Vagina (tissue), 2 donors: ENCODE measurements at regions not wholly inside any gene's neighbourhood (a gene's known extent, or its start where the extent isn't known, plus 50 kb on each side); places are given as distances from the start of the nearest gene placed in this dataset.

Source experiments
- DNase-seq, 2 donors: peaks; one replicate each; pipeline ENCODE4 v3.0.0-alpha.2; 2017; ENCODE audit errors: extremely low spot score in 2 of 2
- H3K27ac ChIP-seq: fragments of 200-600 bp; sonication (generic); one replicate; pipeline ENCODE4 v1.5.1; 2019
- H3K27me3 ChIP-seq: fragments of 200-600 bp; sonication (generic); one replicate; pipeline ENCODE4 v1.5.1; 2019
- H3K36me3 ChIP-seq, 2 donors: fragments of 200-600 bp; sonication (generic); one replicate each; pipeline ENCODE4 v1.5.1; 2017 to 2019
- H3K4me1 ChIP-seq: fragments of 200-600 bp; sonication (generic); one replicate; pipeline ENCODE4 v1.5.1; 2019
- H3K4me3 ChIP-seq, 2 donors: fragments of 200-600 bp; sonication (generic); 1 replicate in 1 of 2; 2 replicates in 1 of 2; pipeline ENCODE4 v1.5.1; 2016 to 2019
- H3K9me3 ChIP-seq: fragments of 200-600 bp; sonication (generic); one replicate; pipeline ENCODE4 v1.5.1; 2019
- CTCF ChIP-seq, 3 experiments: fragments of 450-650 bp in 2 of 3; fragments of 200-600 bp in 1 of 3; sonication (generic) in 1 of 3; IDR thresholded peaks; one replicate each; pipeline ENCODE4 v1.5.1; 2017 to 2019; ENCODE audit warnings: antibody characterized with exemption in 3 of 3, mild to moderate bottlenecking in 2 of 3, moderate library complexity in 2 of 3
- POLR2A ChIP-seq, 2 donors: fragments of 450-650 bp; IDR thresholded peaks; one replicate each; pipeline ENCODE4 v1.6.1; 2017; ENCODE audit warnings: antibody characterized with exemption in 2 of 2, mild to moderate bottlenecking in 2 of 2, moderate library complexity in 2 of 2
- POLR2AphosphoS5 ChIP-seq, 2 donors: sonication (generic); formaldehyde crosslinking; IDR thresholded peaks; one replicate each; pipeline ENCODE4 v1.9.0; 2017; ENCODE audit warnings: antibody characterized with exemption in 2 of 2, mild to moderate bottlenecking in 2 of 2, low read depth in 1 of 2; ENCODE audit not compliant: insufficient read depth in 1 of 2
- intact Hi-C: fragments of 100-400 bp; cut with DNase I; formaldehyde crosslinking; loops from one replicate; pipeline ENCODE4 v1.15.1; 2023

GRCh38 chr1:218751208-218751948, 406.2 kb downstream of the TGFB2 start:
- H3K36me3 ChIP-seq: no peaks in the 10 kb centered on the region
- no peaks in the 10 kb centered on the region for H3K4me1 ChIP-seq
- H3K4me3 ChIP-seq: no peak overlapping the region
- intact Hi-C loops: no loop called here
- TF ChIP-seq CTCF (IDR thresholded peaks at IDR 0.05) (no peak), POLR2AphosphoS5 (IDR thresholded peaks at IDR 0.05; ENCODE audit: insufficient read depth in 1 of 2, low read depth in 1 of 2) (no peak), POLR2A (IDR thresholded peaks at IDR 0.05) (no peak)
- no peak overlapping the region for H3K27ac ChIP-seq
- no peaks in the 10 kb centered on the region for H3K27me3 ChIP-seq
- no peaks in the 10 kb centered on the region for H3K9me3 ChIP-seq
- no peak for DNase-seq

GRCh38 chr1:218752126-218752525, 407.0 kb downstream of the TGFB2 start:
- no peak for TF ChIP-seq POLR2A (IDR thresholded peaks at IDR 0.05)
- no peak for DNase-seq
- no peaks in the 10 kb centered on the region for H3K9me3 ChIP-seq
- intact Hi-C loops: no loop called here
- H3K36me3 ChIP-seq: no peaks in the 10 kb centered on the region
- H3K4me3 ChIP-seq: no peak overlapping the region
- no peak overlapping the region for H3K27ac ChIP-seq
- H3K27me3 ChIP-seq: no peaks in the 10 kb centered on the region
- no peaks in the 10 kb centered on the region for H3K4me1 ChIP-seq

GRCh38 chr1:218754477-218754876, 409.3 kb downstream of the TGFB2 start:
- Histone ChIP-seq H3K27me3 (no peaks in the 10 kb centered on the region), H3K27ac (no peak overlapping the region), H3K9me3 (no peaks in the 10 kb centered on the region), H3K36me3 (no peaks in the 10 kb centered on the region), H3K4me3 (no peak overlapping the region), H3K4me1 (no peaks in the 10 kb centered on the region)
- TF ChIP-seq POLR2A (IDR thresholded peaks at IDR 0.05) (no peak), CTCF (IDR thresholded peaks at IDR 0.05) (no peak), POLR2AphosphoS5 (IDR thresholded peaks at IDR 0.05; ENCODE audit: insufficient read depth in 1 of 2, low read depth in 1 of 2) (no peak)
- no peak for DNase-seq
- intact Hi-C loops: no loop called here

- intact Hi-C loops: no loop called here
- no peaks in the 10 kb centered on the region for H3K4me1 ChIP-seq
- no peaks in the 10 kb centered on the region for H3K27me3 ChIP-seq
- H3K9me3 ChIP-seq: no peaks in the 10 kb centered on the region
- TF ChIP-seq POLR2AphosphoS5 (IDR thresholded peaks at IDR 0.05; ENCODE audit: insufficient read depth in 1 of 2, low read depth in 1 of 2) (no peak), CTCF (IDR thresholded peaks at IDR 0.05) (no peak), POLR2A (IDR thresholded peaks at IDR 0.05) (no peak)
- no peak overlapping the region for H3K4me3 ChIP-seq
- H3K36me3 ChIP-seq: no peaks in the 10 kb centered on the region
- H3K27ac ChIP-seq: no peak overlapping the region
- no peak for DNase-seq
Measured at GRCh38 chr1:218755128-218755527, 410.0 kb downstream of the TGFB2 start.

GRCh38 chr1:218759795-218760194, 413.9 kb upstream of the LYPLAL1 start:
- Histone ChIP-seq H3K27me3 (no peaks in the 10 kb centered on the region), H3K4me1 (no peaks in the 10 kb centered on the region), H3K9me3 (no peaks in the 10 kb centered on the region), H3K36me3 (no peaks in the 10 kb centered on the region), H3K4me3 (no peak overlapping the region), H3K27ac (no peak overlapping the region)
- no peak for DNase-seq
- TF ChIP-seq POLR2AphosphoS5 (IDR thresholded peaks at IDR 0.05; ENCODE audit: insufficient read depth in 1 of 2, low read depth in 1 of 2) (no peak), CTCF (IDR thresholded peaks at IDR 0.05) (no peak), POLR2A (IDR thresholded peaks at IDR 0.05) (no peak)
- intact Hi-C loops: no loop called here
